ENCODE measurements at regions not wholly inside any gene's neighbourhood (a gene's known extent, or its start where the extent isn't known, plus 50 kb on each side); places are given as distances from the start of the nearest gene placed in this dataset.

GRCh38 chr2:188092734-188093133 is 198.9 kb upstream of the GULP1 start:
- Histone ChIP-seq H2AK5ac (ENCODE audit: low read depth, low read length) (no peak overlapping the region), H3K9me3 (ENCODE audit: control insufficient read depth, insufficient read depth, low read length) (peaks cover 2% of the 10 kb centered on the region; the same call in 1 of the 2 replicates), H2BK20ac (ENCODE audit: low read depth, low read length) (no peak overlapping the region), H2BK5ac (ENCODE audit: low read depth, low read length, poor library complexity, severe bottlenecking) (no peak overlapping the region), H3K27me3 (ENCODE audit: control insufficient read depth, insufficient read depth, low read length) (no peaks in the 10 kb centered on the region), H4K20me1 (ENCODE audit: insufficient read depth, low read length) (no peaks in the 10 kb centered on the region), H2AFZ (replicated peaks; ENCODE audit: low read length, poor library complexity) (no peak overlapping the region), H3K4ac (ENCODE audit: low read depth, low read length) (no peak overlapping the region), H4K5ac (ENCODE audit: low read depth, low read length) (no peak overlapping the region), H3K4me2 (ENCODE audit: low read depth, low read length) (no peak overlapping the region), H2BK15ac (ENCODE audit: low read depth, low read length) (no peak overlapping the region), H2BK120ac (ENCODE audit: low read depth, low read length) (no peak overlapping the region), H4K8ac (ENCODE audit: low read depth in 2 of 2, low read length in 2 of 2) (no peak overlapping the region), H3K9ac (ENCODE audit: low read depth, low read length) (no peak overlapping the region), H3K4me3 (ENCODE audit: insufficient read depth, low read depth, low read length) (no peak overlapping the region), H3K14ac (replicated peaks; ENCODE audit: low read depth, low read length) (no peak overlapping the region), H3K36me3 (ENCODE audit: control insufficient read depth, insufficient read depth, low read length) (no peaks in the 10 kb centered on the region), H4K91ac (ENCODE audit: insufficient read depth, low read depth, low read length) (no peak overlapping the region), H2AK9ac (replicated peaks; ENCODE audit: low read depth, low read length, poor library complexity) (no peak overlapping the region), H3K23ac (ENCODE audit: low read depth, low read length) (no peak overlapping the region), H3K56ac (ENCODE audit: extremely low read depth, insufficient read depth, low read length) (no peak overlapping the region), H3K27ac (ENCODE audit: insufficient read depth, low read length) (no peak overlapping the region), H3K79me1 (ENCODE audit: low read depth in 1 of 2, low read length in 2 of 2) (no peaks in the 10 kb centered on the region), H3K18ac (ENCODE audit: low read depth, low read length) (no peak overlapping the region), H3K9me1 (ENCODE audit: insufficient read depth, low read length) (no peaks in the 10 kb centered on the region), H3K4me1 (ENCODE audit: control insufficient read depth, insufficient read depth, low read length) (no peaks in the 10 kb centered on the region)
- CTCF ChIA-PET, result no interaction called here
- TF ChIP-seq RCOR1 (IDR thresholded peaks at IDR 0.05; ENCODE audit: insufficient replicate concordance, low read length) (no peak), MXI1 (IDR thresholded peaks at IDR 0.05; ENCODE audit: borderline replicate concordance, low read depth, low read length) (no peak), CEBPB (IDR thresholded peaks at IDR 0.05; ENCODE audit: low read depth, low read length) (no peak), POLR2A (IDR thresholded peaks at IDR 0.05; ENCODE audit: low read depth, low read length) (no peak), RFX5 (IDR thresholded peaks at IDR 0.05; ENCODE audit: low read depth, low read length) (no peak), MAFK (IDR thresholded peaks at IDR 0.05; ENCODE audit: low read depth, low read length) (no peak), FOS (IDR thresholded peaks at IDR 0.05; ENCODE audit: low read depth, low read length) (no peak), BHLHE40 (IDR thresholded peaks at IDR 0.05; ENCODE audit: low read depth, low read length) (no peak), CTCF (conservative IDR thresholded peaks at IDR 0.05; ENCODE audit: low read depth, low read length) (no peak), ELK1 (IDR thresholded peaks at IDR 0.05; ENCODE audit: borderline replicate concordance, low read depth, low read length) (no peak), MAZ (IDR thresholded peaks at IDR 0.05; ENCODE audit: borderline replicate concordance, low read depth, low read length) (no peak), NFE2L2 (IDR thresholded peaks at IDR 0.05; ENCODE audit: low read depth, low read length) (no peak), USF2 (IDR thresholded peaks at IDR 0.05; ENCODE audit: low read depth, low read length) (no peak)
- POLR2A ChIA-PET (ENCODE audit: unreplicated experiment), result no interaction called here
- in situ Hi-C loops (cut with MboI; ENCODE audit: low sequenced_read_pairs) (no loop called here), dilution Hi-C loops (cut with HindIII; ENCODE audit: low sequenced_read_pairs, unreplicated experiment) (no loop called here), intact Hi-C loops (cut with micrococcal nuclease) (no loop called here)
- DNase-seq, result no peak
- no TSS peak for BruUV-seq (replicated peaks)
- no CpG with 5 or more reads among the region's 2 CpGs for WGBS, 2 experiments (ENCODE audit: extremely low coverage in 2 of 2, insufficient read length in 1 of 2)
- ATAC-seq (ENCODE audit: low read depth), result no peak
